Right lobe of liver (tissue), 6 donors: ENCODE measurements at regions not wholly inside any gene's neighbourhood (a gene's known extent, or its start where the extent isn't known, plus 50 kb on each side); places are given as distances from the start of the nearest gene placed in this dataset.

Experiments used
- ATAC-seq, 4 donors: fragments of 200-7000 bp; cut with Tn5 transposase; one replicate each; pipeline ENCODE4 v1.9.1; 2020; ENCODE audit warnings: mild to moderate bottlenecking in 4 of 4, moderate library complexity in 4 of 4
- DNase-seq, 3 donors: peaks; one replicate each; pipeline ENCODE4 v3.0.0-alpha.2; 2020
- H3K27ac ChIP-seq, 3 donors: fragments of 200-600 bp; one replicate each; pipeline ENCODE4 v1.8.0; 2022
- H3K27me3 ChIP-seq, 2 donors: fragments of 200-600 bp; one replicate each; pipeline ENCODE4 v1.8.0; 2022
- H3K36me3 ChIP-seq, 4 donors: fragments of 200-600 bp; sonication (generic) in 1 of 4; one replicate each; pipeline versions ENCODE4 v1.5.1 to v1.8.0; 2017 to 2022; ENCODE audit warnings: control low read depth in 1 of 4
- H3K4me1 ChIP-seq, 4 donors: fragments of 200-600 bp; sonication (generic) in 1 of 4; one replicate each; pipeline versions ENCODE4 v1.5.1 to v1.8.0; 2017 to 2022; ENCODE audit warnings: control low read depth in 1 of 4
- H3K4me3 ChIP-seq, 3 donors: fragments of 200-600 bp; one replicate each; pipeline ENCODE4 v1.8.0; 2022
- H3K9me3 ChIP-seq, 4 donors: fragments of 200-600 bp; sonication (generic) in 1 of 4; one replicate each; pipeline versions ENCODE4 v1.5.1 to v1.8.0; 2017 to 2022; ENCODE audit warnings: control low read depth in 1 of 4
- CTCF ChIP-seq, 4 donors: fragments of 200-600 bp in 3 of 4; fragments of 450-650 bp in 1 of 4; IDR thresholded peaks; one replicate each; pipeline versions ENCODE4 v1.5.1 to v1.8.0; 2016 to 2022; ENCODE audit warnings: antibody characterized with exemption in 4 of 4, mild to moderate bottlenecking in 2 of 4
- POLR2A ChIP-seq: fragments of 450-650 bp; IDR thresholded peaks from one replicate; pipeline ENCODE4 v1.6.1; 2017; ENCODE audit warnings: antibody characterized with exemption, mild to moderate bottlenecking
- WGBS: methylation state at CpG from one replicate; pipeline ENCODE4 v1.1.6; 2018; ENCODE audit warnings: low coverage, low lambda C conversion rate; ENCODE audit not compliant: insufficient coverage; ENCODE audit errors: missing lambda C conversion rate; 5-methylcytosine and 5-hydroxymethylcytosine counted together
- intact Hi-C, 2 donors: fragments of 100-400 bp; cut with DNase I; formaldehyde crosslinking; loops; one replicate each; pipeline versions ENCODE4 v1.11.2 to v1.14.1; 2022
- donor health status: DM: no; HTN: yes; CAD: no.
- donor health status: DM: no; HTN: no; CAD: no.
- donor health status: DM: no; HTN: no; CAD: no.
- donor health status: DM: no; HTN: yes; CAD: no.
- donor health status: DM: no; HTN: yes; CAD: no.

GRCh38 chr17:64775701-64776570 lies 113.8 kb upstream of the SMURF2 start:
- peaks cover 0 to 37% (median 3%) of the 10 kb centered on the region in 4 donors for H3K4me1 ChIP-seq
- H3K9me3 ChIP-seq = no peaks in the 10 kb centered on the region
- no peak overlapping the region for H3K27ac ChIP-seq
- no peak for TF ChIP-seq POLR2A
- no peak for TF ChIP-seq CTCF (IDR thresholded peaks at IDR 0.05)
- intact Hi-C loops = no loop called here
- WGBS = 76% methylated on average over 9 of the region's 15 CpGs
- no peaks in the 10 kb centered on the region for H3K36me3 ChIP-seq
- DNase-seq = no peak
- ATAC-seq = no peak
- no peaks in the 10 kb centered on the region for H3K27me3 ChIP-seq
- H3K4me3 ChIP-seq = no peak overlapping the region

DNA sequence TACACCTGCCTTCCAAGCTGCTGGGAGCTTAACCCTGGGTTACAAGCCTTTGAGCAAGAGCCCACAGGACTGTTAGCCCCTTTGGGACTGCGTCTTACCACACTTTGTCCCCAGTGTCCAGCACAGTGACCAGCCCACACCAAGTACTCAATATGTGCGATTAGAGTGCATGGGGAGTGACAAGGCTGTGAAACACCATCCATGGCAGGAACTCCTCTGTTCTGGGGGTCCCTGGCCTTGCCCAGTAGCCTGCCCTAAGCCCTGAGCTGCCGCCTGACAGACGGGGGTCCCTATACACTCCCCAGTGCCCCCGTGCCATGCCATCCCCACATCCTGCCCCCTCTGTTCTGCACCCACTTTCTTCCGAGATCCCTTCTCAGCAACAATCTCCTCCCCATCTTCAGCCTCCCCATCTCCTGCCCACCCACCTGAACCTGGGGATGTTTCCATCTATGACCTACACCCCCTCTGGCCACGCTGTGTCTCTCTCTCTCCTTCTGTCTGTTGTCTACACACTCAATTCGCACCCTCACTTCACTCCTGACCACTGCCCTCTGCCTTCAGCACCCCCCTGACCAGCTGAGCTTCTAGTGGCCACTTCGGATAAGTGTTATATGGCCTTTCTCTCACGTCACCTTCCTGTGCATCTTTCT lies 112.9 kb upstream of the SMURF2 start:
- WGBS = 80% methylated on average over 6 of the region's 10 CpGs
- intact Hi-C loops = no loop called here
- Histone ChIP-seq H3K9me3 (no peaks in the 10 kb centered on the region), H3K27ac (no peak overlapping the region), H3K4me1 (peaks cover 0 to 28% (median 0%) of the 10 kb centered on the region in 4 donors), H3K36me3 (no peaks in the 10 kb centered on the region), H3K4me3 (no peak overlapping the region), H3K27me3 (no peaks in the 10 kb centered on the region)
- TF ChIP-seq POLR2A = no peak
- TF ChIP-seq CTCF (IDR thresholded peaks at IDR 0.05) = no peak
- DNase-seq (no peak), ATAC-seq (no peak)

DNA sequence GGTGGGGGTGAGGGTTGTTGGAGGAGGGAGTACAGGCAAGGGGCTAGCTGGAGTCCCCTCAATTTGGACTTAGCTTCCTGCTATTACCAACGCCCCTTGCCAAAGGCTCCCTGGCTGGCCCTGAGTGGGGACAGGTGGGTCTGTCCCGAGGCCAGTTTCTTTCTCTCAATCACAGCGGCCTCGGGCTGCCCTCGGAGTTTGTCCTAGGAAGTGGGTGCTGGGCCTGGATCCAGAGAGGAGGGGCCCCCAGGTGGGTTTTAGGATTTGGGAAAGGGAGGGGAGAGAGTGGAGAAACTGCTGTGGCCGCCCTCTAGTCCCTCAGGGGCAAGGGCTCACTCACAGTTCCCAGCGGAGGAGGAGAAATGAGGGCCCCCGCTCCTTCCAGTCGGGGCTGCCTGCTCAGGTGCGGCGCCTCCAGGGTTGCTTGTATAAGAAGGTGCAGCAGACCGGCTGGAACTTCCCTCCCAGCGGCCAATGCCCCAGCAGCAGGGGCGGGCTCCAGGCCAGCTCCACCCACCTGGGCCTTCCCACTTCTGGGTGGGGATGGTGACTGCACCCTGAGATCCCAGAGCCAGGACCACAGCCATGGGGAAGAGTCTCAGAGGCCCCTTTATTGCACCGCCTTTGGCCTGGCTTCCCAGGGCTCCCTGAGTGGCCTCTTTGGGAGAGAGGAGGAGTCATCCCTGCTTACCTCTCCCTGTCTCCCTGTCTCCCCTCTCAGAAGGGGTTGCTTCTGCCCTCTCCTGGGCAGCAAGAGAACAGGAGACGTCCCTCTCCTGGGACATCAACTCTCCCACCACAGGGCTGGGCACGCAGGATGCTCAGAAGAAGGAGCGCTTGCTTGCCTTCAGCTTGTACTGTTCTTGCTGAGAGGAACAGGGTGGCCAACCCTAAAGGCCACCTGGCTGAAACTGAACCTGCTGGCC lies 112.0 kb upstream of the SMURF2 start:
- DNase-seq (no peak), ATAC-seq (peak in 3 of 4 donors; percentile 13 to 21 (median 14))
- 77% methylated on average over 4 of the region's 18 CpGs for WGBS
- H3K4me3 ChIP-seq = no peak overlapping the region
- H3K9me3 ChIP-seq = no peaks in the 10 kb centered on the region
- intact Hi-C loops = no loop called here
- no peak for TF ChIP-seq POLR2A
- TF ChIP-seq CTCF (IDR thresholded peaks at IDR 0.05) = peak in 1 of 4 donors; percentile 13
- H3K36me3 ChIP-seq = no peaks in the 10 kb centered on the region
- peaks cover 0 to 21% (median 0%) of the 10 kb centered on the region in 4 donors for H3K4me1 ChIP-seq
- no peak overlapping the region for H3K27ac ChIP-seq
- no peaks in the 10 kb centered on the region for H3K27me3 ChIP-seq

GRCh38 chr17:64773386-64773835 lies 111.3 kb upstream of the SMURF2 start:
- Histone ChIP-seq H3K36me3 (no peaks in the 10 kb centered on the region), H3K4me1 (peaks cover 0 to 15% (median 0%) of the 10 kb centered on the region in 4 donors), H3K27me3 (no peaks in the 10 kb centered on the region), H3K4me3 (no peak overlapping the region), H3K27ac (no peak overlapping the region), H3K9me3 (no peaks in the 10 kb centered on the region)
- DNase-seq = no peak
- no peak for TF ChIP-seq POLR2A
- TF ChIP-seq CTCF (IDR thresholded peaks at IDR 0.05) = no peak
- intact Hi-C loops = no loop called here
- WGBS = 93% methylated on average over 3 of the region's 6 CpGs
- no peak for ATAC-seq
